HS-27A (cell line): ENCODE measurements at regions not wholly inside any gene's neighbourhood (a gene's known extent, or its start where the extent isn't known, plus 50 kb on each side); places are given as distances from the start of the nearest gene placed in this dataset.

Source experiments
- DNase-seq: peaks from one replicate; pipeline ENCODE4 v3.0.0-alpha.2; 2012; ENCODE audit warnings: low read depth, missing footprints

GRCh38 chr12:14148489-14149270, 167.3 kb upstream of the GRIN2B start:
- no peak for DNase-seq

DNA sequence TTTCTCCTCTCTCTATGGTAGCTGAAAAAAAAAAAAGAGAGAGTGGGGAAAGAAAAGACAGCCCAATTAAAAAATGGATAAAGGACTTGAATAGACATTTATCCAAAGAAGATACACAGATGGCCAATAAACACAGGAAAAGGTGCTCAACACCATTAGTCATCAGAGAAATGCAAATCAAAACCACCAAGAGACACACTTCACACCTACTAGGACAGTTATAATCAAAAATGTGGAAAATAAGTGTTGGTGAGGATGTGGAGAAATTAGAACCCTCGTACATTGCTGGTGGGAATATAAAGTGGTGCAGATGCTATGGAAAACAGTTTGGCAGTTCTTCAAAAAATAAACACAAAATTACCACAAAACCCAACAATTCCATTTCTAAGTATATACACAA, 172.4 kb upstream of the GRIN2B start:
- DNase-seq: no peak

GRCh38 chr12:14156606-14157005, 175.2 kb upstream of the GRIN2B start:
- DNase-seq: no peak

GRCh38 chr12:14157088-14157747, 175.8 kb upstream of the GRIN2B start:
- no peak for DNase-seq

DNA sequence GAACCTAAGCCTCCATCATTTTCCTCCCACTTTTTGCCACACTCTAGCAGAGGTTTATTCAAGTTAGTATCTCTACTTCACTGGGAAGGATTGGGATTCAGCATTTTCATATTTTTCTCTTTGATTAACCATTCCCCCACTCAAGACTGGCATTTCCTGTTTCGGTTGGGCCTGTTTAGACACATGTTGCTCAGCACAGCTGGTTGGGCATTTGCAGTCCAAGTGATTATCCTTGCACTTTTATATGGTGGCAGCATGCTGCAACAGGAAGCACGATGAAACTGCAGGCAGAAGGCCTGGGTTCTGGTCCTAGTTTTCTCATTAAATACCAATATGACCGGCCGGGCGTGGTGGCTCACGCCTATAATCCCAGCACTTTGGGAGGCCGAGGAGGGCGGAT, 182.9 kb upstream of the GRIN2B start:
- no peak for DNase-seq

GRCh38 chr12:14167005-14167628, 185.7 kb upstream of the GRIN2B start:
- peak; percentile 9 for DNase-seq

- no peak for DNase-seq
Observed at GRCh38 chr12:14169281-14169680, 187.9 kb upstream of the GRIN2B start.

- no peak for DNase-seq
Observed at GRCh38 chr12:14171106-14171505, 189.7 kb upstream of the GRIN2B start.

GRCh38 chr12:14175206-14175605, 190.3 kb upstream of the ATF7IP start:
- no peak for DNase-seq

GRCh38 chr12:14185427-14186192, 179.9 kb upstream of the ATF7IP start:
- peak; percentile 15 for DNase-seq

- DNase-seq: no peak
Observed at GRCh38 chr12:14186193-14186502, 179.3 kb upstream of the ATF7IP start.

DNA sequence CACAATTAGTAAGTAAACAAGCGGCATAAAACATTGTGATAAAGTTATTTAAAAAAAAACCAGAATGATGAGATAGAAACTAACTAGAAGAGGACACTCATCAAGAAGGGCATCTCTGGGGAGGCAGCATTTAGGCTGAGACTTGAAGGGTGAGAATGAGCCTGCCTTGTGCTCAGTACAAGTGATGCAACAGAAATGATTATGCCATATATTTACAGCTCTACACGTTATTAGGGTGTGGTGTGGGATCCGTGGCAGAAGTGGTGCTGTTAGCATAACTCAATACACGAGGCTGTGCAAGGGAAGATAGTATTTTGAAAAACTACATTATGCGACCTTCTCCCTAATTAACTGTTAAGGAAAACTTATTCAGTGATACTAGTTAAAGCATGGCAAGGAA, 178.5 kb upstream of the ATF7IP start:
- no peak for DNase-seq

DNA sequence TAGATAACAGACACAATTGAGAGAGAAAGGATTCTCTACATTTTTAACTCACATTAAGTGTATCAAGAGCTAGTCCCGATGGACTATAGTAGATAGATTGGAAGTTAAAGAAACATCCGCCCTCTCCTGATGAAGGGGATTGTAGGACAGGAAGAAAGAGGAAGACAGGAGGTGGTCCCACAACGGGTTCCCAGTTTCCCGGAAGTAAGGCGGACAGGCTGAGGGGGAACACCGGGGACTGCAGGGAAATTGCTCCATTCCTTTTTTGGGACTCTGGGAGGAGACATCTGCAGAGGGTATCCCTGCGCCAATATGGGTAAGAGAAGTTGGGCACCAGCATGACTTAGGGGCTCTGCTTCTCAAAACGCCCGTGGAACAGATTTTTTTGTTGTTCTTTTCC, 177.5 kb upstream of the ATF7IP start:
- no peak for DNase-seq

GRCh38 chr12:14188744-14189143, 176.7 kb upstream of the ATF7IP start:
- no peak for DNase-seq

GRCh38 chr12:14190694-14191093, 174.8 kb upstream of the ATF7IP start:
- DNase-seq: no peak

GRCh38 chr12:14191612-14192011, 173.9 kb upstream of the ATF7IP start:
- no peak for DNase-seq

- DNase-seq: no peak
Observed at GRCh38 chr12:14193639-14194038, 171.8 kb upstream of the ATF7IP start.

DNA sequence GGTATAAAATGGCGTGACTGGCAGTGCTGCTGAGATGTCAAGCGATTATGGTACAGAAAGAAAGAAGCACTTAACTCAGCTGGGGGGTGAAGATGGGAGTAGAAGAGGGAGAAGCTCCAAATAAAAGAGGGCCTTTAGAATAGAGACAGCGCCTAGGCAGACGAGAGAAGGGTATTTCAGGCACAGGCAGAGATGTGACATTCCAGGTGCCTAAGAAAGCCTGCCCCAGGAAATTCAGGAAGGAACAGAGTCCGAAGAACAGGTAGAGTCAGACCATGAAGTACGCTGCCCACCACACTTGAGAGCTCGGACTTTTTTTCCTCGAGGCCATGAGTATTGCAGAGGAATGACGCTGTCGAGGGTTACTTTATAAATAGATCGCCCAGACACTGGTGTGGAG, 170.9 kb upstream of the ATF7IP start:
- DNase-seq: no peak

DNA sequence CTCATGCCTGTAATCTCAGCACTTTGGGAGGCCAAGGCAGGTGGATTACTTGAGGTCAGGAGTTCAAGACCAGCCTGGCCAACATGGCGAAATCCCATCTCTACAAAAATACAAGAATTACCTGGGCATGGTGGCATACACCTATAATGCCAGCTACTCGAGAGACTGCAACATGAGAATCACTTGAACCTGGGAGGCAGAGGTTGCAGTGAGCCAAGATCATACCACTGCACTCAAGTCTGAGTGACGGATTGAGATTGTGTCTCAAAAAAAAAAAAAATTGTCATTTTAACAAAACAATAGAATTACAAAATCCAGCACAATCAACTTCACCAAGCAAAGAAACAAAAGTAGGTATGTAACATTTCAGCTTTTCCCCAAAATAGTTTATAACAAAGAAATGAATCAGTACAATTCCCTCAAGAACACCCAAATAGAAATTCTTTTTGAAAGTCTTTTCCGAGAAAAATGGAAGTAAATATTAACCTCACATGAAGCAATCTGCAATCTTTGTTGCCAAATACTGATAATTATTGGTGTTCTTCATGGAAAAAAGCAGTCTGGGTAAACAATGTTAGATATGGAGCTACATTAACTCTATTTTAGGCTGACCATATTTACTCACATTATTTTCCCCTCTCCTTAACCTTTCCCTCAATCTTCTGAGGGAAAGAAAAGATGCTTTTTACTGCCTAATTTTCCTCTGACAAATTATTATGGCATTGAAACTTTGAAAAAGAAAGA, 165.9 kb upstream of the ATF7IP start:
- DNase-seq: no peak

DNA sequence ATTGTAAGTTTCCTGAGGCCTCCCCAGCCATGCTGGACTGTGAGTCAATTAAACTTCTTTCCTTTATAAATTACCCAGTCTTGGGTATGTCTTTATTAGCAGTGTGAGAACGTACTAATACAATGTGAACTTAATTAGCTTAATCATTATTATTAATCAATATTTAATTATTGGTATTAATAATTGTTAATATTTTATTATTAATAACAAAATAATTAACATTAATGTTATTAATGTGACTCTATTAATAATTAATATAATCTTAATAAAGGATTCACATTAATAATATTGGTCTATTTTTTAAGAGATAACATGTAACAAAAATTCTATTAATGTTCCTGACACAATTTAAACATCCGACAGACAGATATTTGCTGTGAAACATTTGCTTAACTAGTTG, 164.9 kb upstream of the ATF7IP start:
- no peak for DNase-seq

DNA sequence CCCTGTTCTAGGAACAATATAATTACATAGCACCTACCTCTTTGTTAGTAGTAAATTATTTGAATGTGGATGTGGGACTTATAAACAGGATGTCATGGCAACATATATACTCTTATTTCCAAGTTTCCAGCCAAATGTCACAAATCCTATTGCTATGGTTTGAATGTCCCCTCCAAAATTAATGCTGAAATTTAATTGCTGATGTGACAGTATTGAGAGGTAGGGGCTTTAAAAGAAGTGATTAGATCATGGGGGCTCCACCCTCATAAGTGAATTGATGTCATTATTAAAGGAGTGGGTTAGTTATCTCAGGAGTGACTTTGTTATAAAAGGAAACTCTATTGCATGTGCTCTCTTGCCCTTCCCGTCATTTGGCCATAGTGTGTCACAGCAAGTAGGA, 164.2 kb upstream of the ATF7IP start:
- DNase-seq: no peak
